ENCODE measurements at regions not wholly inside any gene's neighbourhood (a gene's known extent, or its start where the extent isn't known, plus 50 kb on each side); places are given as distances from the start of the nearest gene placed in this dataset.
"Not testable (repeated sequence)": the region's sequence is repeated elsewhere in the genome, so short reads cannot be mapped to it uniquely, and the experiment has no call there.

- Mint-ChIP-seq H3K9me3 (no peaks in the 10 kb centered on the region), H3K4me3 (no peak overlapping the region), H3K4me1 (no peaks in the 10 kb centered on the region), H3K27me3 (peaks cover 53% of the 10 kb centered on the region), H3K27ac (no peak overlapping the region), H3K36me3 (ENCODE audit: low read depth) (no peaks in the 10 kb centered on the region)
- no peak for DNase-seq
- CTCF ChIA-PET: no interaction called here
- POLR2A ChIA-PET: no interaction called here
Observed at GRCh38 chr1:143691971-143692529, 279.7 kb downstream of the FAM72C start.

DNA sequence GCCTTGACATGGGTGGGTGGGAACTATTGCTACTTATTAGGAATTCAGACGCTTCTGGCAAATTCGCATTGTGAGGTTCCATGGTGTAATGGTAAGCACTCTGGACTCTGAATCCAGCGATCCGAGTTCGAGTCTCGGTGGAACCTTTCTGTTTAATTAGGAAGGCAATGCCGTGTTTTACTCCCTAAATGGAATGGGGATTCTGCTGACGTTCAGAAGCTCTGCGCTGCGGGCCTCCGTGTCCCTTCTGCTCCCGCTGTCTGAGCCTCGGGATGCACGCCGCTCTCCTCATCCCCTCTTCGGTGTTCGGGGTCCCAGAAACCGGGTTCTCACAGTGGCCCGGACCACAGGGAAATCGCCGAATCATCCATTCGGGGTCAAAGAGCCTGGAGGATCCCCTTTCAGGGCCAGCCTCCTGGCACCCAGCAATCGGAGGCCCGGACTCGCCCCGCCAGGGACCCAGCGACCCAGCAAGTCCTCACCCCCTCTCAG lies 280.3 kb downstream of the FAM72C start:
- POLR2A ChIA-PET: no interaction called here
- DNase-seq: no peak
- CTCF ChIA-PET: no interaction called here
- H3K4me3 Mint-ChIP-seq: no peak overlapping the region
- H3K36me3 Mint-ChIP-seq (ENCODE audit: low read depth): no peaks in the 10 kb centered on the region
- H3K27me3 Mint-ChIP-seq: peaks cover 51% of the 10 kb centered on the region
- H3K9me3 Mint-ChIP-seq: no peaks in the 10 kb centered on the region
- H3K4me1 Mint-ChIP-seq: no peaks in the 10 kb centered on the region
- no peak overlapping the region for H3K27ac Mint-ChIP-seq

GRCh38 chr1:143689781-143690180 lies 282.0 kb downstream of the FAM72C start:
- CTCF ChIA-PET: no interaction called here
- no peaks in the 10 kb centered on the region for H3K36me3 Mint-ChIP-seq (ENCODE audit: low read depth)
- H3K27me3 Mint-ChIP-seq: peaks cover 47% of the 10 kb centered on the region
- H3K27ac Mint-ChIP-seq: no peak overlapping the region
- H3K4me3 Mint-ChIP-seq: no peak overlapping the region
- POLR2A ChIA-PET: no interaction called here
- no peak for DNase-seq
- H3K4me1 Mint-ChIP-seq: no peaks in the 10 kb centered on the region
- no peaks in the 10 kb centered on the region for H3K9me3 Mint-ChIP-seq

GRCh38 chr1:143680304-143680703 lies 291.5 kb downstream of the FAM72C start:
- Mint-ChIP-seq H3K27me3 (peaks cover 14% of the 10 kb centered on the region), H3K4me1 (no peaks in the 10 kb centered on the region), H3K9me3 (no peaks in the 10 kb centered on the region), H3K36me3 (ENCODE audit: low read depth) (no peaks in the 10 kb centered on the region), H3K4me3 (no peak overlapping the region), H3K27ac (no peak overlapping the region)
- POLR2A ChIA-PET: no interaction called here
- CTCF ChIA-PET: no interaction called here
- DNase-seq: no peak

DNA sequence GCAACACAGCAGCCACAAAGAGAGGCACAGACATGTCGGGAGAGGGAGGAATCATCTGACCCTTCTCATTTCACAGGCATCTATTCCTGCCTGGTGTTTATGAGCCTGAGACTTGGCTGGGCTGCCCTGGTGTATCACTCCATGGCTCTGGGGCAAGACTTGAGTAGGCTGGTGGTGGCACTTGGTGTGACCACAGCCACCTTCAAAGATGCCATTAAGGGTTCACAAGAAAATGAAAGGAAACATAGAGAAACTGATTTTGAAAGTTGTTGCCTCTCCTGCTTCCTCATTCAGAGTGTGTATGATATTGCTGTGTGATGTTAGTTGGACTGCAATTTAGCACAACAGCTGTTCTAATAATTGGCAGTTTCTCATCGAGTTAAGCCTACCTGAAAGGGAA lies 298.8 kb downstream of the FAM72C start:
- POLR2A ChIA-PET: no interaction called here
- Mint-ChIP-seq H3K9me3 (peaks cover 3% of the 10 kb centered on the region), H3K4me3 (no peak overlapping the region), H3K36me3 (ENCODE audit: low read depth) (no peaks in the 10 kb centered on the region), H3K4me1 (no peaks in the 10 kb centered on the region), H3K27me3 (peaks cover 33% of the 10 kb centered on the region), H3K27ac (no peak overlapping the region)
- CTCF ChIA-PET: no interaction called here
- DNase-seq: no peak

DNA sequence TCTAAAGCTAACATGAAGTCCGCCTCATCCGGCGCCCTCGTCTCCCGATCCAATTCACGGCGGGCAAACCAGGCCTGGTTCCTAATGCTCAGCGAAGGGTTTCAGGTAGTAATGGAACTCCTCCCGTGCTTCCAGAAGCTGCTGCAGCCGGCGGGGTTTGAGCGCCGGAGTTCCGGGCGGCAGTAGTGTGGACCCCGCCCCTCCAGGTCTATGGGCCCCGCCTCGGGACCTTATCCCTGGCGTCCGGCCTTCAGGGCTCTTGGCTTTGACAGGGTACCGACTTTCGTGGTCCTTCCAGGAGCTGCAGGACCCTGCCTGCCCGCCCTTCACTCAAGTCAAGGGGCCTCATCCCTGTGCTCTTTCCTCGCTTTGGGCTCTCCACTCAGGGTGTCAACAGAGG lies 304.1 kb downstream of the FAM72C start:
- DNase-seq: no peak
- H3K36me3 Mint-ChIP-seq (ENCODE audit: low read depth): no peaks in the 10 kb centered on the region
- peaks cover 3% of the 10 kb centered on the region for H3K9me3 Mint-ChIP-seq
- ChIA-PET POLR2A (no interaction called here), CTCF (no interaction called here)
- no peaks in the 10 kb centered on the region for H3K4me1 Mint-ChIP-seq
- no peak overlapping the region for H3K4me3 Mint-ChIP-seq
- no peak overlapping the region for H3K27ac Mint-ChIP-seq
- H3K27me3 Mint-ChIP-seq: peaks cover 33% of the 10 kb centered on the region

GRCh38 chr1:143666851-143667250 lies 304.9 kb downstream of the FAM72C start:
- Mint-ChIP-seq H3K36me3 (ENCODE audit: low read depth) (no peaks in the 10 kb centered on the region), H3K27me3 (peaks cover 41% of the 10 kb centered on the region), H3K9me3 (peaks cover 3% of the 10 kb centered on the region), H3K4me1 (no peaks in the 10 kb centered on the region), H3K27ac (no peak overlapping the region), H3K4me3 (no peak overlapping the region)
- ChIA-PET CTCF (no interaction called here), POLR2A (no interaction called here)
- no peak for DNase-seq

DNA sequence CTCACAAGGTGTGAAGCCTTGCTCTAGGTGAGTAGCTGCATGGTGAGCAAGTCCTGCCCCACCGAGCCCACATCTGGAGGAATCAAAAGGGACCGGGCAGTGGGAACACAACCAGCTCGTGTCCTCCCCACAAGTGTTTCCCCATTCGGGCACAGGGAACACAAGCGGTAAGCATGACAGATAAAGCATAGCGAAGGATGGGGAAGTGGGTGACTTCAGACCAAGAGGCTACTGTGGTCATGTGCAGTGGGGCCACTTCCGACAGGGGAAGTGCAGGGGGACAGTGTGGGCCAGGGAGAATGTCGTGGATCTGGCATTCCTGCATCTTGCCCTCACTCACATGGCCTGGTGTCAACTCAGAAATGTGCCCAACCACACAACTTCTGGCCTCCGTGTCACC lies 306.2 kb downstream of the FAM72C start:
- peaks cover 1% of the 10 kb centered on the region for H3K4me1 Mint-ChIP-seq
- peaks cover 49% of the 10 kb centered on the region for H3K27me3 Mint-ChIP-seq
- DNase-seq: no peak
- ChIA-PET POLR2A (no interaction called here), CTCF (no interaction called here)
- H3K36me3 Mint-ChIP-seq (ENCODE audit: low read depth): peaks cover 2% of the 10 kb centered on the region
- H3K4me3 Mint-ChIP-seq: no peak overlapping the region
- peaks cover 3% of the 10 kb centered on the region for H3K9me3 Mint-ChIP-seq
- no peak overlapping the region for H3K27ac Mint-ChIP-seq

- POLR2A ChIA-PET; DNase-seq; H3K36me3 Mint-ChIP-seq (ENCODE audit: low read depth); H3K4me3 Mint-ChIP-seq; CTCF ChIA-PET; H3K4me1 Mint-ChIP-seq; H3K27ac Mint-ChIP-seq; H3K9me3 Mint-ChIP-seq: not testable (repeated sequence)
- H3K27me3 Mint-ChIP-seq: peaks cover 63% of the 10 kb centered on the region
Observed at GRCh38 chr1:143663056-143663455, 308.7 kb downstream of the FAM72C start.

- H3K4me3 Mint-ChIP-seq: peak overlapping the region; percentile 52
Observed at GRCh38 chr1:143661418-143662101, 310.2 kb downstream of the FAM72C start.

DNA sequence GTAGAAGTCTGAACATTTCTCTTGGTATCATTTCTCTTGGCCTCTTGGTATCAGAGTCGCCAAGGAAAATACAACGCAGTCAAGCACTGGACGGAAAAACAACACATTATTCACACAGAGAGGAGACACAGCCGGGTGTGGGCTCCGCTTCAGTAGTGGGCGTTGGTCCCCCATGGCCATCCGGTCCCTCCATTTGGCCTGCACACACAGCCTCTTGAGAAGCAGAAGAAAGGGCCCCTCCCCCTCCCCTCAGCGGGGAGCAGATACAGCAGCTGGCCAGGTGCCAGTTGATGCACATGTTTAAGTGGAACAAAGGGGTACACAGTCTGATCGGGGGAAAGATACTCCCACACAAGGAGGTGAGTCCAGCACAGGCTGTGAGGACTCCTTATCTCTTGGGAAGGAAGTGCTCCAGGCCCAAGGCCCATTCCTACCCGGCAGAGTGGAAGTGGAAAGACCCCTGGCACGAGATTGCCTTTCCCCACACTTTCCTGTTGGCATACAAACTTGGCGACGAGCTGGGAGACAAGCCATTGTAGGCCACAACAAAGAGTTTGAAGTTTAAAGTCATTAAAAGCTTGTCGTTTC lies 311.3 kb downstream of the FAM72C start:
- ChIA-PET CTCF (interaction anchor here (1.3 kb wide), 1 partner anchor 18 kb away, joined by 3 read pairs; no protein-coding TSS in a partner anchor), POLR2A (no interaction called here)
- Mint-ChIP-seq H3K36me3 (ENCODE audit: low read depth) (peaks cover 2% of the 10 kb centered on the region), H3K4me1 (peaks cover 1% of the 10 kb centered on the region), H3K27ac (no peak overlapping the region), H3K9me3 (no peaks in the 10 kb centered on the region), H3K4me3 (no peak overlapping the region), H3K27me3 (peaks cover 65% of the 10 kb centered on the region)
- no peak for DNase-seq

More at GRCh38 chr1:143661418-143662101, 310.2 kb downstream of the FAM72C start:
- Mint-ChIP-seq H3K36me3 (ENCODE audit: low read depth) (peaks cover 2% of the 10 kb centered on the region), H3K4me1 (peaks cover 1% of the 10 kb centered on the region), H3K27ac (no peak overlapping the region), H3K27me3 (peaks cover 62% of the 10 kb centered on the region), H3K9me3 (no peaks in the 10 kb centered on the region)
- no peak for DNase-seq
- CTCF ChIA-PET: interaction anchor here (1.3 kb wide), 1 partner anchor 19 kb away, joined by 3 read pairs; no protein-coding TSS in a partner anchor
- POLR2A ChIA-PET: no interaction called here

DNA sequence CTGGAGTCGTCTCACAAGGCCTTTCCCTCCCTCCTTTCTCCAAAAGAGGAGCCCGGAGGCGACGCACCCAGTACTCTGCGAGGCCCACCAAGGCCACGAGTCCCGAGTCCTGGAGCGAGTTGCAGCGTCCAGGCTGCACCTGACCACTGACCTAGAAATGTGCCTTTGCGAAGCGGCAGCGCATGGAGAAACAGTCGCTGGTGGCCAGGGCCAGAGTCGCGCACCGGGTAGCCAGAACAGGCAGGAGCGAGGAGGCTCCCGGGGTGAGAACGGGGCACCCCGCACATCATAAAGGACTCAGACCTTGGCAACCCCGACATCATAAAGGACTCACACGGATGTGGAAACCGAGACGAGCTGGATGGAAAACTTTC lies 318.4 kb downstream of the FAM72C start:
- ChIA-PET CTCF (no interaction called here), POLR2A (no interaction called here)
- H3K27me3 Mint-ChIP-seq: peaks cover 70% of the 10 kb centered on the region
- no peaks in the 10 kb centered on the region for H3K4me1 Mint-ChIP-seq
- H3K27ac Mint-ChIP-seq: no peak overlapping the region
- no peak overlapping the region for H3K4me3 Mint-ChIP-seq
- no peak for DNase-seq
- peaks cover 7% of the 10 kb centered on the region for H3K9me3 Mint-ChIP-seq
- H3K36me3 Mint-ChIP-seq (ENCODE audit: low read depth): peaks cover 3% of the 10 kb centered on the region

GRCh38 chr1:143652744-143653428 lies 318.9 kb downstream of the FAM72C start:
- CTCF ChIA-PET: no interaction called here
- Mint-ChIP-seq H3K36me3 (ENCODE audit: low read depth) (peaks cover 3% of the 10 kb centered on the region), H3K27ac (peak overlapping the region; percentile 52), H3K4me3 (no peak overlapping the region), H3K27me3 (peaks cover 67% of the 10 kb centered on the region), H3K9me3 (peaks cover 7% of the 10 kb centered on the region), H3K4me1 (no peaks in the 10 kb centered on the region)
- no peak for DNase-seq
- POLR2A ChIA-PET: no interaction called here

All from activated CD4-positive, alpha-beta T cell treated with anti-CD3 and anti-CD28 coated beads, Interleukin-2, amount 10 ng/mL, durations not matched to agents 7 days and 5 days (primary cell).